Coronary artery (tissue), 2 donors: ENCODE measurements at regions not wholly inside any gene's neighbourhood (a gene's known extent, or its start where the extent isn't known, plus 50 kb on each side); places are given as distances from the start of the nearest gene placed in this dataset.

ENCODE experiments used
- DNase-seq: peaks from one replicate; pipeline ENCODE4 v3.0.0-alpha.2; 2017; ENCODE audit warnings: low spot score
- H3K27ac ChIP-seq, 2 donors: fragments of 200-600 bp; sonication (generic); one replicate each; pipeline ENCODE4 v1.5.1; 2016 to 2019
- H3K4me3 ChIP-seq: fragments of 200-600 bp; sonication (generic); 2 replicates; pipeline ENCODE4 v1.5.1; 2016; ENCODE audit warnings: mild to moderate bottlenecking, moderate library complexity
- CTCF ChIP-seq: fragments of 200-600 bp; sonication (generic); IDR thresholded peaks from one replicate; pipeline ENCODE4 v1.5.1; 2019; ENCODE audit warnings: antibody characterized with exemption

- no peak for TF ChIP-seq CTCF
- Histone ChIP-seq H3K4me3 (no peak overlapping the region), H3K27ac (no peak overlapping the region)
- DNase-seq: no peak
These were observed 373.5 kb downstream of the NR2F2 start for GRCh38 chr15:96703794-96704550.

GRCh38 chr15:96716075-96716474 is 385.6 kb downstream of the NR2F2 start:
- H3K27ac ChIP-seq: no peak overlapping the region
- DNase-seq: no peak
- no peak overlapping the region for H3K4me3 ChIP-seq
- no peak for TF ChIP-seq CTCF

- H3K27ac ChIP-seq: no peak overlapping the region
- no peak for TF ChIP-seq CTCF
- H3K4me3 ChIP-seq: no peak overlapping the region
- DNase-seq: no peak
These were observed 386.0 kb downstream of the NR2F2 start for GRCh38 chr15:96716478-96716877.

- Histone ChIP-seq H3K4me3 (no peak overlapping the region), H3K27ac (no peak overlapping the region)
- no peak for TF ChIP-seq CTCF
- DNase-seq: no peak
These were observed 389.8 kb downstream of the NR2F2 start for GRCh38 chr15:96720251-96720650.

- H3K27ac ChIP-seq: no peak overlapping the region
- no peak overlapping the region for H3K4me3 ChIP-seq
- DNase-seq: no peak
- no peak for TF ChIP-seq CTCF
These were observed 390.2 kb downstream of the NR2F2 start for GRCh38 chr15:96720656-96721055.

GRCh38 chr15:96728591-96728990 is 398.1 kb downstream of the NR2F2 start:
- H3K4me3 ChIP-seq: no peak overlapping the region
- DNase-seq: no peak
- no peak overlapping the region for H3K27ac ChIP-seq
- TF ChIP-seq CTCF: no peak

GRCh38 chr15:96732704-96733103 is 402.2 kb downstream of the NR2F2 start:
- TF ChIP-seq CTCF: no peak
- DNase-seq: no peak
- Histone ChIP-seq H3K4me3 (no peak overlapping the region), H3K27ac (no peak overlapping the region)
